Panc1 (cell line): ENCODE measurements at regions not wholly inside any gene's neighbourhood (a gene's known extent, or its start where the extent isn't known, plus 50 kb on each side); places are given as distances from the start of the nearest gene placed in this dataset.

ENCODE experiments used
- ATAC-seq: fragments of 200-7000 bp; cut with Tn5 transposase; 2 replicates; pipeline ENCODE4 v1.9.1; 2020; ENCODE audit warnings: mild to moderate bottlenecking, moderate library complexity
- BruUV-seq: library from RNA; stranded (reverse); fragments of 400-500 nt; replicated peaks from 2 replicates; lab custom pipeline; 2021; lab: Mats Ljungman, UMichigan
- CTCF ChIA-PET: fragments of 300-600 bp; sonication (Branson Sonifier 250); formaldehyde crosslinking; loops from one replicate; lab custom pipeline; 2022; ENCODE audit warnings: antibody characterized with exemption; lab: Charles Lee
- POLR2A ChIA-PET: fragments of 300-600 bp; sonication (Branson Sonifier 250); formaldehyde crosslinking; loops from one replicate; lab custom pipeline; 2022; ENCODE audit warnings: antibody characterized with exemption; lab: Charles Lee
- DNase-seq: peaks from one replicate; pipeline ENCODE4 v3.0.0-alpha.2; 2010; ENCODE audit warnings: low read depth, low spot score
- H3K27ac ChIP-seq: 2 replicates; pipeline ENCODE4 v1.5.1; 2011; ENCODE audit warnings: mild to moderate bottlenecking, low read length, inconsistent platforms
- H3K27me3 ChIP-seq: fragments of 200-500 bp; sonication (Bioruptor generic); 2 replicates; pipeline ENCODE4 v1.6.0; 2014; ENCODE audit warnings: low read length, inconsistent platforms; ENCODE audit not compliant: control insufficient read depth, insufficient read depth
- H3K36me3 ChIP-seq: fragments of 200-500 bp; sonication (Bioruptor generic); 2 replicates; pipeline ENCODE4 v1.5.1; 2014; ENCODE audit warnings: inconsistent platforms, mild to moderate bottlenecking, low read length, moderate library complexity; ENCODE audit not compliant: control insufficient read depth, insufficient read depth
- H3K4me1 ChIP-seq: 2 replicates; pipeline ENCODE4 v1.5.1; 2011; ENCODE audit warnings: inconsistent platforms, mild to moderate bottlenecking, low read length, moderate library complexity; ENCODE audit not compliant: control insufficient read depth, insufficient read depth
- H3K4me3 ChIP-seq, 2 experiments: 2 replicates each; pipeline ENCODE4 v1.5.1; 2011 to 2012; ENCODE audit warnings: low read depth in 2 of 2, low read length in 2 of 2, mild to moderate bottlenecking in 2 of 2, inconsistent platforms in 1 of 2, moderate library complexity in 1 of 2
- H3K9me3 ChIP-seq: fragments of 200-500 bp; sonication (Bioruptor generic); 2 replicates; pipeline ENCODE4 v1.5.1; 2014; ENCODE audit warnings: low read depth, mild to moderate bottlenecking, inconsistent platforms, low read length, moderate library complexity; ENCODE audit not compliant: control insufficient read depth, insufficient read depth
- CTCF ChIP-seq: fragments of 450-650 bp; IDR thresholded peaks from 2 replicates; pipeline ENCODE4 v1.5.1; 2017; ENCODE audit warnings: mild to moderate bottlenecking
- POLR2AphosphoS5 ChIP-seq: IDR thresholded peaks from 2 replicates; pipeline ENCODE4 v1.6.1; 2012; ENCODE audit warnings: mild to moderate bottlenecking, low read depth, low read length, moderate library complexity
- REST ChIP-seq, 2 experiments: IDR thresholded peaks; 2 replicates each; pipeline ENCODE4 v1.6.1; 2011 to 2012; ENCODE audit warnings: low read depth in 2 of 2, control low read depth in 1 of 2, low read length in 1 of 2, mild to moderate bottlenecking in 1 of 2, moderate library complexity in 1 of 2; ENCODE audit not compliant: insufficient read depth in 1 of 2
- SIN3A ChIP-seq: IDR thresholded peaks from 2 replicates; pipeline ENCODE4 v1.6.1; 2012; ENCODE audit warnings: low read depth, mild to moderate bottlenecking, low read length, moderate library complexity, borderline replicate concordance; ENCODE audit not compliant: insufficient read depth
- TCF7L2 ChIP-seq: IDR thresholded peaks from 2 replicates; pipeline ENCODE4 v1.6.1; 2011; ENCODE audit warnings: mild to moderate bottlenecking, low read depth, low read length, inconsistent platforms
- in situ Hi-C: cut with HindIII; loops from 2 replicates; pipeline ENCODE4 v1.10.0; 2016; ENCODE audit warnings: low sequenced_read_pairs, low pct_unique_long_range_greater_than_20kb
- intact Hi-C: fragments of 100-400 bp; cut with micrococcal nuclease; formaldehyde crosslinking; loops from one replicate; pipeline ENCODE4 v1.10.0; 2022; ENCODE audit not compliant: unreplicated experiment

- BruUV-seq, result no TSS peak
- Histone ChIP-seq H3K36me3 (no peaks in the 10 kb centered on the region), H3K27ac (no peak overlapping the region), H3K4me3 (no peak overlapping the region), H3K27me3 (no peaks in the 10 kb centered on the region), H3K9me3 (no peaks in the 10 kb centered on the region), H3K4me1 (no peaks in the 10 kb centered on the region)
- TF ChIP-seq POLR2AphosphoS5 (no peak), SIN3A (no peak), REST (IDR thresholded peaks at IDR 0.05; ENCODE audit: insufficient read depth in 1 of 2, low read depth in 2 of 2, low read length in 1 of 2) (no peak), CTCF (no peak), TCF7L2 (no peak)
- in situ Hi-C loops (no loop called here), intact Hi-C loops (no loop called here)
- ChIA-PET POLR2A (no interaction called here), CTCF (no interaction called here)
- DNase-seq (no peak), ATAC-seq (no peak)
These were observed 784.5 kb downstream of the BRINP3 start for GRCh38 chr1:189693140-189693539.

GRCh38 chr1:189696297-189696696 is 781.4 kb downstream of the BRINP3 start:
- BruUV-seq, result no TSS peak
- no peaks in the 10 kb centered on the region for H3K27me3 ChIP-seq
- ChIA-PET POLR2A (no interaction called here), CTCF (no interaction called here)
- H3K4me3 ChIP-seq, result no peak overlapping the region
- no peak for ATAC-seq
- no peaks in the 10 kb centered on the region for H3K4me1 ChIP-seq
- in situ Hi-C loops (no loop called here), intact Hi-C loops (no loop called here)
- no peaks in the 10 kb centered on the region for H3K36me3 ChIP-seq
- TF ChIP-seq TCF7L2, result no peak
- no peak for TF ChIP-seq POLR2AphosphoS5
- no peak for TF ChIP-seq SIN3A
- no peak for TF ChIP-seq REST (IDR thresholded peaks at IDR 0.05; ENCODE audit: insufficient read depth in 1 of 2, low read depth in 2 of 2, low read length in 1 of 2)
- no peak for TF ChIP-seq CTCF
- no peaks in the 10 kb centered on the region for H3K9me3 ChIP-seq
- no peak for DNase-seq
- no peak overlapping the region for H3K27ac ChIP-seq
